ENCODE measurements at regions not wholly inside any gene's neighbourhood (a gene's known extent, or its start where the extent isn't known, plus 50 kb on each side); places are given as distances from the start of the nearest gene placed in this dataset.

DNA sequence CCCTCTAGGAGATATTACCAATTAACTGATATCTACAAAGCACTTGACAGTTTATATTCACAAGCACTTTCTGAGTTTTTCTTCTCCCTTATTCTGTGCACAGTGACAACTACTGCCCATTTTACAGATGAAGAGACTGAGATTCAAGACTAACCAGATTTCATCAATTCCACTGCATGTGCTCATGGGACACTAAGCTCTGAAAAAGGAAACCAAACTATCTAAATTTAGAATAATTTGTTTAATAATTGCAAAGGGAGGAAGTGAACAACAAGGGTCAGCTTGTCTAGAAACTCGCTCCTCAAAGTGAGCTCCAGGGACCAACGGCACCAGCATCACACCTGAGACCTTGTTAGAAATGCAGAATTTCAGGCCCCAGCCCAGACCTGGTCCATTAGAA lies 50.8 kb upstream of the MYLIP start:
- no peak for DNase-seq (ENCODE audit: low read depth)

DNA sequence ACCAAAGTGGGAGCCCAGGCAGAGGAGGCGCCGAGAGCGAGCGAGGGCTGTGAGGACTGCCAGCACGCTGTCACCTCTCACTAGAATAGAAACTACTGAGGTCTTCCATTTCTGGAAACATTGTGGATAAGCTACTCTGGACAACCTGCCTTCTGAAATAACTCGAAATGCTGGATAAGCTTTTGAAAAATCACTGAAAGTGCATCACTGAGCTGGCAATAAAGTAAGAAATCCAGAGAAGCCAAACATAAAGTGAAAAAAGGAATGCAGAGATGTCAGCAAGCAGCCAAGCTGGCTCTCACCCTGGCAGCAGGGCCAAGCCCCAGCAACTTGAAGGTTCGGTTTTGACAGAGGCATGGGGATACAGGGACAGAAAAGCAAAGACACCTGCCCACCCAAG lies 59.2 kb upstream of the MYLIP start:
- no peak for DNase-seq (ENCODE audit: low read depth)

DNA sequence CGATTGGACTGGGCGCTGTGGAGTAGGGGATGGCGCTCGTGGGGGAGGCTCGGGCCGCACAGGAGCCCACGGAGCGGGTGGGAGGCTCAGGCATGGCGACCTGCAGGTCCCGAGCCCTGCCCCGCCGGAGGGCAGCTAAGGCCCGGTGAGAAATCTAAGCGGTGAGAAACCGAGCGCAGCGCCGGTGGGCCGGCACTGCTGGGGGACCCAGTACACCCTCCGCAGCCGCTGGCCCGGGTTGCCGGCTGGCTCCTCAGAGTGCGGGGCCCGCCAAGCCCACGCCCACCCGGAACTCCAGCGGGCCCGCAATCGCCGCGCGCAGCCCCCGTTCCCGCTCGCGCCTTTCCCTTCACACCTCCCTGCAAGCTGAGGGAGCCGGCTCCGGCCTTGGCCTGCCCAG lies 59.7 kb upstream of the MYLIP start:
- DNase-seq (ENCODE audit: low read depth) = no peak

GRCh38 chr6:16067568-16067967 lies 61.3 kb upstream of the MYLIP start:
- DNase-seq (ENCODE audit: low read depth) = no peak

DNA sequence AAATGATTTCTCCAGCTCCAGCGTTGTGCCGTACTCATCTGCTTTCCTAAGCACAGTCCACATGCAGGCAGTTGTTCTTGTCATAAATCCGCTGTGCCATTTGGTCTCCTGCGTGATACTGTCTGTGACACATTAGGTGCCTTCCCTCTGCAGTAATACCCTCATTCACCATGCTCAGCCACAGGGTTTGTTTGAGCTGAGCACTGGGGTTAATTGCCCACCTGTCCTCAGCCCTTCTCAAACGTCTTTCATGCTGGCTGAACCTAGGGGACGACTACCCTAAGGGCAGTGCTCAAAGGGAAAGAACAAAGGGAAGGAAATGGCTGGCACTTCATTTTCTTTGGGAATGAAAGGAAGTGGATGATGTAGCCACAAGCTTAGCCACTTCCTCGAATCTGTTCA lies 64.2 kb upstream of the MYLIP start:
- DNase-seq (ENCODE audit: low read depth) = no peak

GRCh38 chr6:16063580-16063979 lies 65.3 kb upstream of the MYLIP start:
- no peak for DNase-seq (ENCODE audit: low read depth)

DNA sequence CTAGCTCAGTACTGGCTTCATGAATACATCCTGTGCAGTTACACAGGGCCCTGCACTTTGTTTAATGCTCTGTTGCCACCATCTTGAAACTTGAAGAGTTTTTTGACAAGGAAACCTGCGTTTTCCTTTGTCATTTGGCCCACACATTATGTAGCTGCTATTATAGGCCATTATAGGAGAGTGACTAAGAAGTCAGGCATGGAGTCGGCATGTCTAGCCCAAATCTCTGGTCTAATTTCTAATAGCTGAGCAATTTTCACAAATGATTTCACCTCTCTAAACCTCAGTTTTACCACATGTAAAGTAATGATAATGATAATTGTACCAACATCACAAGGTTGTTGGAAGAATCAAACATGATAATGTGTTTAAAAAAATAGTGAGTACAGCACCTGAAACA lies 67.1 kb upstream of the MYLIP start:
- no peak for DNase-seq (ENCODE audit: low read depth)

DNA sequence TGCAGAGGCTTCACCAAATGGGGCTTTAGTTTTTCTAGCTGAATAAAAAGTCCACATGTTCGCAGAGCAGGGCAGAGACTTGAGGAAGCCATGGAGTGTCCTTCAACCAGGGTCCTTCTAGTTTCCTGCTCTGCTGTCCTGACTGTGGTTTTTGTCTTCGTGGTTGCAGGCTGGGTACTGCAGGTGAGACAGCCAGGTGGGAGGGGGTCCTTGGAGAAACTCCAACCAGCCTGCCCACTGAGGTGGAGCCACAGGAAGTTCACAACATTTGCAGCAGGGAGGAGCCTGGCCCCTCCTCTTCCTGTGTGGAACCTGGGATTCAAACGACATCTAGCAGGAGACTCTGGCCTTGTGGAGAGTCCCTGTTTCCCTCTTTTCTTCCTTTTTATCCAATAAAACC lies 68.8 kb upstream of the MYLIP start:
- DNase-seq (ENCODE audit: low read depth) = no peak

- DNase-seq (ENCODE audit: low read depth) = no peak
These were observed 69.4 kb upstream of the MYLIP start for GRCh38 chr6:16059496-16059895.

DNA sequence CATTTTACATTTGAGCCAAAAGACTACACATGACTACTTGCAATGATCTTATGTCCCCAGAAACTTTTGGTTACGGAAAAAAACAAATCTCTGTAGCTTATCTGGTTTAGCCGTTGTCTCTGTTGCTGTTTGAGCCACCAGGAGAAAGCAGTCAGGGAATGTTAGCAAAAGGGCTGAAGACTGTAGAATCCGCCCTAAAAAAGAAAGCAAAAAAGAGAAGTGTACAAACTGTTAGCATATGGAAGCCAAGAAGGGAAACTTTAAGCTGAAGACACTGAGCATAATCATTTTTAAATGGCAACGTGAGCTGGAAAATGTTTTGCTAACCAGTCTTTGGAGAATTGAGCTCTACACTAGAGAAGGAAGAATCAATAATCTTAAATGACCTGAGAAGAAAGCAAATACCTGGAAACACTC lies 69.9 kb upstream of the MYLIP start:
- no peak for DNase-seq (ENCODE audit: low read depth)

DNA sequence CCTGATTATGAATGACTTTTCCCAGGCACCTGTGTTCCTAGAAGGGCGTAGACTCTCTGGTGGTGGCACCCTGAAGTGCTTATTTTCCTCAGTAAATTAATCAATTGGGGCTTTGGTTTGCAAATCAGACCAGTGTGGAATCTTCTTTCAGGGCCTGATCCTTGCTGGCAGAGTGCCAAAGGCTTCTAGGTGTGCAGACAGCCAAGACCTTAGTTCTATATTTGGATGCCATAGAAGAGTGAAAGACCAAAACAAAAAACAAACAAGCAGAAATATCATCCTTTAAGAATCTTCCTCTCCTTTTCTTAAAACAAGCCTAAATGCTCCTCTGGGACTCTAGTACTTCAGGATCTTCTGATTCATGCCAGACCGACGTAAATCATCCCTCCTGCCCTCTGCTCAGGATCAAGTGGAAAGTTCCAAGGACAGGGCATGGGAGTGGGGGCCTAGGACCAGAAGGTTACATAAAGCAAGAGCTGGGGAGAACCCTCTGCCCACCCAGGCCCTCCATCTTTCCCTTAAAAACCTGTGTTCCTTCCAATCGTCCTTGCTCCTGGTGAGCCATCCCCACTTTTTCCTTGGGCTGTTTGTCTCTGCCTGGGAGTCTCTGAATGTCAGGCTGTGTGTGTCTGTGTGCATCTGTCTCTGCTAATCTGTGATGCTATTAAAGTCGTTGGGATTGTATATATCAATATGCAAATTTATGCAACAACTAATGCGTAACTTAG lies 70.5 kb upstream of the MYLIP start:
- no peak for DNase-seq (ENCODE audit: low read depth)

- no peak for DNase-seq (ENCODE audit: low read depth)
These were observed 71.4 kb upstream of the MYLIP start for GRCh38 chr6:16057446-16057845.

DNA sequence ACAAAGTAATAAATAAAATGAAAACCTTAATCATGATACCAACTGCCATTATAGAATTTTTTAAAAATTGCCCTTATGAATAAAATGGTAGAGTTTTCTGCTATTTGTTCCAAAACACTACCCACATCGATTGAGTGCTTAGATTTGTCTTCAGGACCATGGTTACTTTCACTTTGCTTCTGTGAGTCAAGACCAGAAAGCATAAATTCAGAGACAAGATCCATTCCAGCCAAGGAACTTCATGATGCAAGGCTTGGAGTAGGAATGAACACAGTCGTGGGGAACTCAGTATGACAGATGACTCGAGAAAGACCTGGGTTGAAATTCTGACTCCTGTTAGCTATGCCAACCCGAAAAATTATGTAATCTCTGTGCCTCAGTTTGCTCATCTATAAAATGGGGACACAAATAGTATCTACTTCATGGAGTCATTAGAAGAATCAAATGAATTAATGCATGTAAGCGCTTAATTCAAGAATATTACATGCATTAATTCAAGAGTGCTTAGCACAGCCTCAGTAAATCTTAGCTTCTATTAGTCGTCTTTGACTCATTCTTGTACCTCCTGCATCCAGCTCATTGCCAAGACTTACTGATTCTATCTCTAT lies 72.5 kb upstream of the MYLIP start:
- DNase-seq (ENCODE audit: low read depth) = no peak

DNA sequence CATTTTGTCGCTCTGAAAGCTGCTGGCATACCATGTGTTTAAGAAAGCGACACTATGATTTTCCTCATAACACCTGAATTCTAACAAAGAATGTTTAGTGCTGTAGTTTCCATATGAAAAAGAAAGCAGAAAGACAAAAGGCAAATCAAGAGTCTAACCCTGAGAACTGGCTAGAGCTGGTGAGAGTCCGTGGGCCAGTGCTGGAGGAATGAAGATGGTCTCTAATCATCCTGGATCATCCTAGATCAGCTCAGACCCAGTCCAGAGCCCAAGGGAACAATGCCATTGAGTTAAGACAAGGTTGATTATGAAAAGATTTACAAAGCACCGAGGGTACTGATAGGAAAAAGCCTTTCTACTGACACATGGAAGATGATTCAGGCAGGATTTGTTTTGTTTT lies 73.0 kb upstream of the MYLIP start:
- DNase-seq (ENCODE audit: low read depth) = no peak

DNA sequence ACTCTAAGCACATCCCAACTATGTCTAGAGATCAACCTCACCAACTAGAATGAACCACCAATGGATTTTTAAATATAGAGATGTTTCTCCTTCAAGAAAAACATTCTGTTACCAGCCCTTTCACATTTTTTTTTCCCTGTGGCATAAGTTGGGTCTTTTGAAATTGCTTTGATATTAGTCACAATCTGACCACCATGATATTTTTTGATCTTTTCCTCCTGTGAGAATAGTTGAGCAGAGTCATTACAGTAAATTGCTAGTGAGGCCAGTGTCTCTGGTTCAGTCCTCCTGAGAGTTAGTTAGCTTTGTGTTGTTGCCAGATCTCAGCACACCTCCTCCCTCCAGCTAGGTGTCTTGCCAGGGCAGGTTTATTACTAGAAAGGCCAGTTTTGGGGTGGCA lies 79.7 kb upstream of the MYLIP start:
- DNase-seq (ENCODE audit: low read depth) = no peak

DNA sequence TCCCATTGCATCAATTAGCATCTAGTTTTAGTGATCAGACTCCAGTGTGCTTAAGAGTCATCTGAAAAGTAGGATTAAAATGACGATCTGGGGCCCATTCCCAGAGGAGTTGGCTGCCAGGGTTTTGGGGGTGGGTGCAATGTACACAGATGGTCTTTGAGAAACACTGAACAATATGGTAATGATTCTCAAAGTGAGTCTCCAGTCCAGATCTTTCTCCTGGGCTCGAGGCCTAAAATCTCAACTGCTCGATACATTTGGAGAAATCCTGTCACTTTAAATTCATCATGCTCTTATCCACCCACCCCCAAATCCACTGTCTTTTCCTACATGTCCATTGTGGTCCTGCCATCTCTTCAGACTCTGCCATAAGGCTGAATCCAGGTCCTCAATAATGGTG lies 80.7 kb upstream of the MYLIP start:
- DNase-seq (ENCODE audit: low read depth) = no peak

- DNase-seq (ENCODE audit: low read depth) = no peak
These were observed 81.4 kb upstream of the MYLIP start for GRCh38 chr6:16047435-16047990.

DNA sequence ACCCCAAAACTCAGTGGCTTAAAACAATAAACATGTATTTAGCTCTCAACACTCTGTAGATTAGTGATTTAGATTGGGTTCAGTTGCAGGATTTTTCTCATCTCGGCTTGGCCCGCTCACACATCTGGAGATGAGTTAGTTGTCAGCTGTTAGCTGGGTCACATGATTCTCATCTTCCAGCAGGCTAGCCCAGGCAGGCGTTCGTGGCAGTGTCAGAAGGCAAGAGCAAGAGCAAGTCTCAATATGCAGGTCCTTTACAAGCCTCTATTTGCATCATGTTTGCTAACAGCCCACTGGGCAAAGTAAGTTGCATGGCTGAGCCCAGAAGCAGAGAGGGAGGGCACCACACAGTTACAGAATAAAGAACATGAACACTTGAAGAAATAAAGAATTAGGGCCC lies 83.6 kb upstream of the MYLIP start:
- DNase-seq (ENCODE audit: low read depth) = no peak

DNA sequence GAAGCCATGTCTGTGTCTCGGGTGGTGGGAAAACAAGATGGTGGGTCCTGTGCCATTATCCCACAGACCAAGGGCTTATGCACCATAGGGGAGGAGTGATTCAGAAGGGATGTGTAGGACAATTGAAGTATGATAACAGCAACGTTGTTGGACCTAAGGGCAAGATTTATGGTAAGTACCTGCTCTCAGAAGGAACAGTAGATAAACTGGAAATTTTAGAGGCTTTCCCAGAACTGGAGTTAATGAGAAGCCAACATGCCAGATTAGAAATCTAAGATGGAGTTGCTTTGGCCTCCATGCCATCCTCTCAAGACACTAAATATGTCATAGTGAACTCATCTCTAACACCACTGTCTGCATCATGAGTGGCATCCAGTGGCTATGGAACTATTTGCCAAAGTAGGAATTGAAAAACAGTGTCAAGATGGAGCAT lies 84.7 kb upstream of the MYLIP start:
- no peak for DNase-seq (ENCODE audit: low read depth)

DNA sequence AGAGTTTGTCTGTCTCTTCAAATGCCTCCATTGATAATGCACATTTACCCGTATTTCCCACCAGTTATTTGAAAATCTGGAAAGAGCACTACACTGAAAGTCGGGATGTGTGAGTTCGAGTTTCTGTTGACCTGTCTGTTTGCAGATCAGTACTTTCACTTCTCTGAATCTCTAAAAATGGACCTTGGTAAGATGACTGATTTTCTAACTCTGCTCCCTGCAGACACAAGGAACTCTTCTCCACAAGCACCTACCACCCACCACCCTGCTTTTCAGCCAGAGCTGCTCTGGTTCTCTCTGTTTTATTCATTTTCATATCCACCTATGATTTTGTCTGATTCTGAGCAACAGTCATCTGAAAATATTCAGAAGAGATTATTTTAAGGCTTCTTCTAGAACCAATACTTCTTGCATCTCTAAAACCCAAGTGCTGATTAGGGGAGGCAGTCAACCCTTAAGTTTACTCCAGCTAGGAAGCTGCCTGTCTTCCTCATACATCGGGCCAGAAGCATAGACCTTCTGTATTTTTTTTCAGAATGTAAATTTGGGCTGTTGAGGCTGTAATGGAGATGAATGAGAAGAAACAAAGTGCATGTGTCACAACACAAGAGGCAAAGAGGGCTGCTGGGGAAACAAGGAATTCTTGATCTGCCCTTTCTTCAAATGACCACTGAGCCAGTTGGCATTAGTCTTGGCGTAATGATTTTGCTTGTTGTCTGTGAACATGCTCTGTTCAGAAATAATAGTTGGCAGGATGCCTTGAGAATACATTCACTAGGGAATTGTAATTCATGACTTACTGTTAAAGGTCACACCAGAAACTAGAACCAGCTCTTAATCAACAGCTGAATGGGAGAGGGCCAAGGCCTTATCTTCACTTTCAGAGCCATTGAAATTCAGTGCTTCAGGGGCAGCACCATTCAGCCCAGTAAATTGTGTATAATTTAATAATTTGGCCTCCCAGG lies 85.4 kb upstream of the MYLIP start:
- no peak for DNase-seq (ENCODE audit: low read depth)

- DNase-seq (ENCODE audit: low read depth) = no peak
These were observed 86.1 kb upstream of the MYLIP start for GRCh38 chr6:16042751-16043150.

GRCh38 chr6:16041327-16041726 lies 87.6 kb upstream of the MYLIP start:
- DNase-seq (ENCODE audit: low read depth) = no peak

DNA sequence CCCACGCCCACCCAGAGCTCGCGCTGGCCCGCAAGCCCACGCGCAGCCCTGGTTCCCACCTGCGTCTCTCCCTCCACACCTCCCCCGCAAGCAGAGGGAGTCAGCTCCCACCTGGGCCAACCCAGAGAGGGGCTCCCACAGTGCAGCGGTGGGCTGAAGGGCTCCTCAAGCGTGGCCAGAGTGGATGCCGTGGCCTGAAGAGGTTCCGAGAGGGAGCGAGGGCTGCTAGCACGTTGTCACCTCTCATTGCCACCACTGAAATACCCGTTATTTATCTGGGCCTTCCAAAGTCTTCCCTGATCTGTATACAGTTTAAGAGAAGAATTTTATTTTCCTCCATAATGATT lies 88.3 kb upstream of the MYLIP start:
- DNase-seq (ENCODE audit: low read depth) = no peak

Data from activated gamma-delta T cell treated with anti-CD3 and anti-CD28 coated beads, Interleukin-2, amount 50 U/mL, for 16 hours (primary cell).